ENCODE measurements at regions not wholly inside any gene's neighbourhood (a gene's known extent, or its start where the extent isn't known, plus 50 kb on each side); places are given as distances from the start of the nearest gene placed in this dataset.

GRCh38 chr2:175865716-175866115, 136.4 kb downstream of the LNPK start:
- TF ChIP-seq CTCF (IDR thresholded peaks at IDR 0.05), result no peak
- no peak for TF ChIP-seq POLR2A (IDR thresholded peaks at IDR 0.05)
